Mucosa of rectum (tissue), 2 donors: ENCODE measurements at regions not wholly inside any gene's neighbourhood (a gene's known extent, or its start where the extent isn't known, plus 50 kb on each side); places are given as distances from the start of the nearest gene placed in this dataset.

Experiments
- H3K27ac ChIP-seq, 2 donors: one replicate each; pipeline ENCODE4 v1.7.0; 2013; ENCODE audit warnings: inconsistent platforms in 2 of 2, low read depth in 2 of 2, low read length in 2 of 2
- H3K27me3 ChIP-seq, 2 donors: one replicate each; pipeline ENCODE4 v1.7.0; 2013; ENCODE audit warnings: low read length in 2 of 2; ENCODE audit not compliant: control insufficient read depth in 2 of 2, insufficient read depth in 2 of 2
- H3K36me3 ChIP-seq, 2 donors: one replicate each; pipeline ENCODE4 v1.7.0; 2013; ENCODE audit warnings: low read length in 2 of 2; ENCODE audit not compliant: control insufficient read depth in 2 of 2, insufficient read depth in 2 of 2
- H3K4me1 ChIP-seq, 2 donors: one replicate each; pipeline ENCODE4 v1.7.0; 2013; ENCODE audit warnings: low read length in 2 of 2, mild to moderate bottlenecking in 1 of 2; ENCODE audit not compliant: control insufficient read depth in 2 of 2, insufficient read depth in 2 of 2
- H3K4me3 ChIP-seq, 2 donors: one replicate each; pipeline ENCODE4 v1.7.0; 2013; ENCODE audit warnings: low read length in 2 of 2
- H3K9ac ChIP-seq, 2 donors: one replicate each; pipeline ENCODE4 v1.7.0; 2013; ENCODE audit warnings: low read length in 2 of 2, low read depth in 1 of 2, mild to moderate bottlenecking in 1 of 2
- H3K9me3 ChIP-seq, 2 donors: one replicate each; pipeline ENCODE4 v1.7.0; 2013; ENCODE audit warnings: low read length in 2 of 2; ENCODE audit not compliant: control insufficient read depth in 2 of 2
- donor health status: healthy.
- donor health status: Normal muscosa, but diverticular disease.

DNA sequence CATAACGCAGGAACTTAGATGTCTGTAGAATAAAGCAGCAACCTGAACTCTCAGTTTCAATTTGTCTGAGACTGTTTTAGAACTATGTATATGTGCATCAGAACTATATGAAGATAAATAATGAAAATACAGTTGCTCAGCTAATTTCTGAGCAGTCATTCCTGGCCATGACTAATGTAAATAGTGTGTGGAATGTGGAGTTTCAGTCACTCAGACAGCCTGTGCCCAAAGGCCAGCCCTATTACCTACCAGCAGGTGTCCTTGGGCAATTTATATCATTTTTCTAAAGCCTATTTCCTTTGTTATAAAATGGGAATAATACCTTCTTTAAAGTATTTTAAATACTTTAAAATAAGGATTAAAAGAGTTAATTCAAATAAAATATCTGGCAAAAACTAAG lies 56.0 kb upstream of the RELL1 start:
- Histone ChIP-seq H3K4me3 (no peak overlapping the region), H3K27ac (no peak overlapping the region), H3K9ac (no peak overlapping the region)

DNA sequence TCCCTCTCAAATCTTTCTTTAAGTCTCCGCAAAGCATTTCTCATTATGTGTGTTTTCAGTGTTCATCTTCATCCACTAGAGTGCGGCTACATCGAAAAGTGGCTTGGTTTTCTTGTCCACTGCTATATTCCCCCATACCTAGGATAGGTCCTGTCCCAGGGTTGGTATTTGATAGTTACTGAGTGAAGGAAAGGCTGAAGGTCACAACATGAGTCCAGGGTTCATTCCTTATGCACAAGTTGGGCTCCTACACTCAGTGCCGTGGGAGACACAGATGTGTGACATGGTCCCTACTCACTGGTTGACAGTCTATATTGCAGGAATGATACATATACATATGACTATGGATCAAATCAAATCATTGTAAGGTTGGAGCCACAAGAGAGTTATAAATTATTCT lies 55.4 kb upstream of the RELL1 start:
- Histone ChIP-seq H3K27ac (no peak overlapping the region), H3K9me3 (no peaks in the 10 kb centered on the region), H3K27me3 (no peaks in the 10 kb centered on the region), H3K9ac (no peak overlapping the region), H3K4me1 (no peaks in the 10 kb centered on the region), H3K36me3 (no peaks in the 10 kb centered on the region), H3K4me3 (no peak overlapping the region)

More for the DNA sequence above, 56.0 kb upstream of the RELL1 start:
- H3K36me3 ChIP-seq, result no peaks in the 10 kb centered on the region
- H3K4me1 ChIP-seq, result no peaks in the 10 kb centered on the region
- H3K27me3 ChIP-seq, result no peaks in the 10 kb centered on the region
- H3K9me3 ChIP-seq, result no peaks in the 10 kb centered on the region

DNA sequence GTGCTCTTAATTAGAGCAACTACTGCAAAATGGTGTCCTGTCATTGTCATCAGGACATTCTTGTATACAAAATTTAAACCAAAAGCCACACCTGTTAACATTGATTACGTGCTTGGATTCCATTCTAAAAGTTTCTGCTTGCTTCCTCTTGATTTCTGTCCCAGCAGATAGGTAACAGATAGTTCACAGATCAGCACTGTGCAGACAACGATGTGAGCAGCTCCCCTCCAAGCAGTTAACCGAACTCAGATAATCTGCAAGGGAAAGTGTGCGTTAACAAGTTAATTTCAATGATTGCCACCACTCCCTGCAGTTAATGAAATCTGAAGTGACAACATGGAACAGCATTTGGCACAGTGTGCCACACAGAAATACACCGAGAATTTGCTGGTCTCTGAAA lies 54.4 kb upstream of the RELL1 start:
- Histone ChIP-seq H3K4me1 (no peaks in the 10 kb centered on the region), H3K27ac (no peak overlapping the region), H3K9me3 (no peaks in the 10 kb centered on the region), H3K27me3 (no peaks in the 10 kb centered on the region), H3K36me3 (no peaks in the 10 kb centered on the region), H3K4me3 (no peak overlapping the region), H3K9ac (no peak overlapping the region)

DNA sequence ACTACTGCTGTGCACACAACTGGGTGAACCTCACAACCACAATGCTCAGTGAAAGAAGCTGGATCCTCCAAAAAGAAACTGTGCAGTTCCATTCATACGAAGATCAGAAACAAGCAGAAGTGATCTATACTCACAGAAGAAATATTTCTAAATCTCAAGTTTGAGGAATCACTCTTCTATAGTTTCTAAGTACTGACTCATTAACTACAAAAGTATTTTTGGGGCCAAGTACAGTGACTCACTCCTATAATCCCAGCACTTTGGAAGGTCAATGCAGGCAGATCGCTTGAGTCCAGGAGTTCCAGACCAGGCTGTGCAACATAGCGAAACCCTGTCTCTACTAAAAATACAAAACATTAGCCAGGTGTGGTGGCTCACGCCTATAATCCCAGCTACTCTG lies 51.3 kb upstream of the RELL1 start:
- Histone ChIP-seq H3K27me3 (no peaks in the 10 kb centered on the region), H3K27ac (no peak overlapping the region), H3K9ac (no peak overlapping the region), H3K4me3 (no peak overlapping the region), H3K9me3 (no peaks in the 10 kb centered on the region), H3K36me3 (no peaks in the 10 kb centered on the region), H3K4me1 (peaks cover 7 to 8% of the 10 kb centered on the region in 2 donors)
